ENCODE measurements at regions not wholly inside any gene's neighbourhood (a gene's known extent, or its start where the extent isn't known, plus 50 kb on each side); places are given as distances from the start of the nearest gene placed in this dataset.

- no peaks in the 10 kb centered on the region for H3K4me1 Mint-ChIP-seq (ENCODE audit: low read depth in 2 of 2)
- H3K9me3 Mint-ChIP-seq = no peaks in the 10 kb centered on the region
- H3K27me3 Mint-ChIP-seq = peaks cover 0 to 6% of the 10 kb centered on the region in 2 donors
- H3K4me3 Mint-ChIP-seq = no peak overlapping the region
- no peak for ATAC-seq (replicated peaks)
- no peak overlapping the region for H3K27ac Mint-ChIP-seq
- no peaks in the 10 kb centered on the region for H3K36me3 Mint-ChIP-seq (ENCODE audit: insufficient read depth)
- peak in 2 of 3 experiments; percentile 2 to 8 for DNase-seq
Measured at GRCh38 chr12:28872654-28873268, 276.3 kb upstream of the FAR2 start.

GRCh38 chr12:28874758-28875157 is 274.3 kb upstream of the FAR2 start:
- no peaks in the 10 kb centered on the region for H3K36me3 Mint-ChIP-seq (ENCODE audit: insufficient read depth)
- H3K4me1 Mint-ChIP-seq (ENCODE audit: low read depth in 2 of 2) = no peaks in the 10 kb centered on the region
- H3K27ac Mint-ChIP-seq = no peak overlapping the region
- DNase-seq (no peak), ATAC-seq (replicated peaks) (no peak)
- H3K9me3 Mint-ChIP-seq = no peaks in the 10 kb centered on the region
- H3K27me3 Mint-ChIP-seq = peaks cover 0 to 6% of the 10 kb centered on the region in 2 donors
- H3K4me3 Mint-ChIP-seq = no peak overlapping the region

GRCh38 chr12:28876196-28876798 is 272.8 kb upstream of the FAR2 start:
- DNase-seq = no peak
- ATAC-seq (replicated peaks) = no peak
- H3K4me3 Mint-ChIP-seq = no peak overlapping the region
- no peaks in the 10 kb centered on the region for H3K36me3 Mint-ChIP-seq (ENCODE audit: insufficient read depth)
- no peak overlapping the region for H3K27ac Mint-ChIP-seq
- no peaks in the 10 kb centered on the region for H3K4me1 Mint-ChIP-seq (ENCODE audit: low read depth in 2 of 2)
- H3K27me3 Mint-ChIP-seq = peaks cover 0 to 10% of the 10 kb centered on the region in 2 donors
- H3K9me3 Mint-ChIP-seq = no peaks in the 10 kb centered on the region

- H3K27me3 Mint-ChIP-seq = peaks cover 0 to 15% of the 10 kb centered on the region in 2 donors
- ATAC-seq (replicated peaks) = no peak
- no peak overlapping the region for H3K4me3 Mint-ChIP-seq
- no peak for DNase-seq
- no peak overlapping the region for H3K27ac Mint-ChIP-seq
- H3K4me1 Mint-ChIP-seq (ENCODE audit: low read depth in 2 of 2) = no peaks in the 10 kb centered on the region
- no peaks in the 10 kb centered on the region for H3K9me3 Mint-ChIP-seq
- no peaks in the 10 kb centered on the region for H3K36me3 Mint-ChIP-seq (ENCODE audit: insufficient read depth)
Measured at GRCh38 chr12:28877854-28878253, 271.2 kb upstream of the FAR2 start.

GRCh38 chr12:28878629-28879028 is 270.4 kb upstream of the FAR2 start:
- Mint-ChIP-seq H3K4me1 (ENCODE audit: low read depth in 2 of 2) (no peaks in the 10 kb centered on the region), H3K36me3 (ENCODE audit: insufficient read depth) (no peaks in the 10 kb centered on the region), H3K4me3 (no peak overlapping the region), H3K27me3 (peaks cover 0 to 15% of the 10 kb centered on the region in 2 donors), H3K9me3 (no peaks in the 10 kb centered on the region), H3K27ac (no peak overlapping the region)
- DNase-seq (no peak), ATAC-seq (replicated peaks) (no peak)

- no peak overlapping the region for H3K4me3 Mint-ChIP-seq
- no peaks in the 10 kb centered on the region for H3K9me3 Mint-ChIP-seq
- no peaks in the 10 kb centered on the region for H3K4me1 Mint-ChIP-seq (ENCODE audit: low read depth in 2 of 2)
- no peaks in the 10 kb centered on the region for H3K36me3 Mint-ChIP-seq (ENCODE audit: insufficient read depth)
- H3K27ac Mint-ChIP-seq = no peak overlapping the region
- ATAC-seq (replicated peaks) (no peak), DNase-seq (no peak)
- H3K27me3 Mint-ChIP-seq = peaks cover 0 to 15% of the 10 kb centered on the region in 2 donors
Measured at GRCh38 chr12:28879379-28879778, 269.7 kb upstream of the FAR2 start.

GRCh38 chr12:28882444-28882843 is 266.6 kb upstream of the FAR2 start:
- Mint-ChIP-seq H3K27me3 (peaks cover 0 to 9% of the 10 kb centered on the region in 2 donors), H3K4me1 (ENCODE audit: low read depth in 2 of 2) (no peaks in the 10 kb centered on the region), H3K27ac (no peak overlapping the region), H3K4me3 (no peak overlapping the region), H3K9me3 (no peaks in the 10 kb centered on the region), H3K36me3 (ENCODE audit: insufficient read depth) (no peaks in the 10 kb centered on the region)
- DNase-seq (no peak), ATAC-seq (replicated peaks) (no peak)

GRCh38 chr12:28883406-28883997 is 265.6 kb upstream of the FAR2 start:
- no peaks in the 10 kb centered on the region for H3K9me3 Mint-ChIP-seq
- no peaks in the 10 kb centered on the region for H3K4me1 Mint-ChIP-seq (ENCODE audit: low read depth in 2 of 2)
- peaks cover 0 to 9% of the 10 kb centered on the region in 2 donors for H3K27me3 Mint-ChIP-seq
- H3K36me3 Mint-ChIP-seq (ENCODE audit: insufficient read depth) = no peaks in the 10 kb centered on the region
- no peak overlapping the region for H3K4me3 Mint-ChIP-seq
- DNase-seq = no peak
- H3K27ac Mint-ChIP-seq = no peak overlapping the region
- ATAC-seq (replicated peaks) = no peak

- Mint-ChIP-seq H3K27ac (no peak overlapping the region), H3K4me3 (no peak overlapping the region), H3K9me3 (no peaks in the 10 kb centered on the region), H3K4me1 (ENCODE audit: low read depth in 2 of 2) (no peaks in the 10 kb centered on the region), H3K36me3 (ENCODE audit: insufficient read depth) (no peaks in the 10 kb centered on the region), H3K27me3 (peaks cover 0 to 9% of the 10 kb centered on the region in 2 donors)
- ATAC-seq (replicated peaks) (no peak), DNase-seq (no peak)
Measured at GRCh38 chr12:28884904-28885679, 264.0 kb upstream of the FAR2 start.

GRCh38 chr12:28885928-28886327 is 263.1 kb upstream of the FAR2 start:
- no peak overlapping the region for H3K27ac Mint-ChIP-seq
- DNase-seq = no peak
- no peaks in the 10 kb centered on the region for H3K4me1 Mint-ChIP-seq (ENCODE audit: low read depth in 2 of 2)
- no peak overlapping the region for H3K4me3 Mint-ChIP-seq
- ATAC-seq (replicated peaks) = no peak
- H3K36me3 Mint-ChIP-seq (ENCODE audit: insufficient read depth) = no peaks in the 10 kb centered on the region
- H3K27me3 Mint-ChIP-seq = peaks cover 0 to 8% of the 10 kb centered on the region in 2 donors
- no peaks in the 10 kb centered on the region for H3K9me3 Mint-ChIP-seq

GRCh38 chr12:28887461-28887990 is 261.6 kb upstream of the FAR2 start:
- Mint-ChIP-seq H3K27ac (no peak overlapping the region), H3K36me3 (ENCODE audit: insufficient read depth) (no peaks in the 10 kb centered on the region), H3K4me3 (no peak overlapping the region), H3K27me3 (no peaks in the 10 kb centered on the region), H3K4me1 (ENCODE audit: low read depth in 2 of 2) (no peaks in the 10 kb centered on the region), H3K9me3 (no peaks in the 10 kb centered on the region)
- ATAC-seq (replicated peaks) (no peak), DNase-seq (no peak)

- DNase-seq = no peak
- H3K4me1 Mint-ChIP-seq (ENCODE audit: low read depth in 2 of 2) = no peaks in the 10 kb centered on the region
- H3K27ac Mint-ChIP-seq = no peak overlapping the region
- H3K36me3 Mint-ChIP-seq (ENCODE audit: insufficient read depth) = no peaks in the 10 kb centered on the region
- H3K27me3 Mint-ChIP-seq = no peaks in the 10 kb centered on the region
- no peak for ATAC-seq (replicated peaks)
- no peaks in the 10 kb centered on the region for H3K9me3 Mint-ChIP-seq
- no peak overlapping the region for H3K4me3 Mint-ChIP-seq
Measured at GRCh38 chr12:28890664-28891063, 258.4 kb upstream of the FAR2 start.

- Mint-ChIP-seq H3K9me3 (no peaks in the 10 kb centered on the region), H3K27me3 (no peaks in the 10 kb centered on the region), H3K27ac (no peak overlapping the region), H3K4me3 (no peak overlapping the region), H3K4me1 (ENCODE audit: low read depth in 2 of 2) (no peaks in the 10 kb centered on the region), H3K36me3 (ENCODE audit: insufficient read depth) (no peaks in the 10 kb centered on the region)
- DNase-seq (no peak), ATAC-seq (replicated peaks) (no peak)
Measured at GRCh38 chr12:28891126-28891525, 258.0 kb upstream of the FAR2 start.

Measured in effector memory CD8-positive, alpha-beta T cell (primary cell).